ENCODE measurements at regions not wholly inside any gene's neighbourhood (a gene's known extent, or its start where the extent isn't known, plus 50 kb on each side); places are given as distances from the start of the nearest gene placed in this dataset.

- no peak for DNase-seq
Measured at GRCh38 chr5:112668911-112669310, 68.8 kb upstream of the APC start.

- peak; percentile 49 for DNase-seq
Measured at GRCh38 chr5:112669328-112669963, 68.2 kb upstream of the APC start.

- DNase-seq: no peak
Measured at GRCh38 chr5:112671687-112672086, 66.0 kb upstream of the APC start.

- no peak for DNase-seq
Measured at GRCh38 chr5:112681481-112681908, 56.2 kb upstream of the APC start.

GRCh38 chr5:112682621-112683061 lies 55.0 kb upstream of the APC start:
- no peak for DNase-seq

GRCh38 chr5:112684121-112684520 lies 53.6 kb upstream of the APC start:
- DNase-seq: no peak

- no peak for DNase-seq
Measured at GRCh38 chr5:112684737-112685136, 52.9 kb upstream of the APC start.

- no peak for DNase-seq
Measured at GRCh38 chr5:112685386-112685785, 52.3 kb upstream of the APC start.

GRCh38 chr5:112685931-112686330 lies 51.8 kb upstream of the APC start:
- DNase-seq: no peak

- DNase-seq: no peak
Measured at GRCh38 chr5:112686675-112687074, 51.0 kb upstream of the APC start.

GRCh38 chr5:112687306-112687705 lies 50.4 kb upstream of the APC start:
- DNase-seq: no peak
